Ishikawa (cell line): ENCODE measurements at regions not wholly inside any gene's neighbourhood (a gene's known extent, or its start where the extent isn't known, plus 50 kb on each side); places are given as distances from the start of the nearest gene placed in this dataset.

Source experiments
- CEBPB ChIP-seq: IDR thresholded peaks from 2 replicates; pipeline ENCODE4 v1.6.1; 2012
- CREB1 ChIP-seq: IDR thresholded peaks from 2 replicates; pipeline ENCODE4 v1.6.1; 2012; ENCODE audit warnings: low read depth
- EGR1 ChIP-seq: IDR thresholded peaks from 2 replicates; pipeline ENCODE4 v1.6.1; 2012
- EP300 ChIP-seq: IDR thresholded peaks from 2 replicates; pipeline ENCODE4 v1.6.1; 2012; ENCODE audit warnings: borderline replicate concordance
- FOXM1 ChIP-seq: IDR thresholded peaks from 2 replicates; pipeline ENCODE4 v1.6.1; 2012; ENCODE audit warnings: low read depth, borderline replicate concordance
- MAX ChIP-seq: IDR thresholded peaks from 2 replicates; pipeline ENCODE4 v1.6.1; 2012
- NFIC ChIP-seq: IDR thresholded peaks from 2 replicates; pipeline ENCODE4 v1.6.1; 2012
- RAD21 ChIP-seq: IDR thresholded peaks from 2 replicates; pipeline ENCODE4 v1.6.1; 2012; ENCODE audit warnings: low read depth
- REST ChIP-seq: IDR thresholded peaks from 2 replicates; pipeline ENCODE4 v1.6.1; 2012; ENCODE audit warnings: low read depth, mild to moderate bottlenecking
- TAF1 ChIP-seq: IDR thresholded peaks from 2 replicates; pipeline ENCODE4 v1.6.1; 2012; ENCODE audit warnings: low read depth, mild to moderate bottlenecking
- TCF12 ChIP-seq: IDR thresholded peaks from 2 replicates; pipeline ENCODE4 v1.6.1; 2012; ENCODE audit warnings: low read depth
- TEAD4 ChIP-seq: IDR thresholded peaks from 2 replicates; pipeline ENCODE4 v1.6.1; 2012
- USF1 ChIP-seq: IDR thresholded peaks from 2 replicates; pipeline ENCODE4 v1.6.1; 2012
- YY1 ChIP-seq: IDR thresholded peaks from 2 replicates; pipeline ENCODE4 v1.6.1; 2012; ENCODE audit warnings: low read depth
- ZBTB7A ChIP-seq: IDR thresholded peaks from 2 replicates; pipeline ENCODE4 v1.6.1; 2012; ENCODE audit warnings: low read depth

GRCh38 chr18:11553098-11553940 is 56.1 kb upstream of the SLC35G4 start:
- TF ChIP-seq CEBPB (no peak), RAD21 (peak; percentile 72)

- TF ChIP-seq REST = no peak
- no peak for TF ChIP-seq ZBTB7A
- no peak for TF ChIP-seq RAD21
- no peak for TF ChIP-seq EP300
- TF ChIP-seq MAX = no peak
Measured at GRCh38 chr18:11548916-11549551, 60.4 kb upstream of the SLC35G4 start.

- TF ChIP-seq REST (no peak), ZBTB7A (no peak), CREB1 (no peak)
Measured at GRCh38 chr18:11548396-11548795, 61.0 kb upstream of the SLC35G4 start.

GRCh38 chr18:11544060-11544633 is 65.2 kb upstream of the SLC35G4 start:
- no peak for TF ChIP-seq CREB1
- no peak for TF ChIP-seq FOXM1
- no peak for TF ChIP-seq MAX
- TF ChIP-seq USF1 = no peak
- no peak for TF ChIP-seq REST
- TF ChIP-seq ZBTB7A = no peak
- TF ChIP-seq CEBPB = no peak

GRCh38 chr18:11541179-11541578 is 68.2 kb upstream of the SLC35G4 start:
- no peak for TF ChIP-seq EP300
- no peak for TF ChIP-seq NFIC
- no peak for TF ChIP-seq ZBTB7A
- no peak for TF ChIP-seq TCF12
- no peak for TF ChIP-seq TAF1
- no peak for TF ChIP-seq MAX
- TF ChIP-seq YY1 = no peak
- no peak for TF ChIP-seq EGR1
- no peak for TF ChIP-seq FOXM1
- no peak for TF ChIP-seq REST
- no peak for TF ChIP-seq TEAD4
- TF ChIP-seq USF1 = no peak
- TF ChIP-seq CREB1 = no peak
- no peak for TF ChIP-seq RAD21
- TF ChIP-seq CEBPB = no peak
